Heart right ventricle (tissue), 16 donors: ENCODE measurements at regions not wholly inside any gene's neighbourhood (a gene's known extent, or its start where the extent isn't known, plus 50 kb on each side); places are given as distances from the start of the nearest gene placed in this dataset.

Experiments
- ATAC-seq, 8 donors: fragments of 200-7000 bp; cut with Tn5 transposase; one replicate each; pipeline ENCODE4 v1.9.1; 2020; ENCODE audit warnings: mild to moderate bottlenecking in 8 of 8, moderate library complexity in 8 of 8, moderate number of reproducible peaks in 1 of 8
- DNase-seq, 2 donors: peaks; one replicate each; pipeline ENCODE4 v3.0.0-alpha.2; 2020
- H3K27ac ChIP-seq, 10 donors: fragments of 200-600 bp; sonication (generic) in 2 of 10; one replicate each; pipeline versions ENCODE4 v1.5.0 to v1.8.0; 2020 to 2022; ENCODE audit warnings: mild to moderate bottlenecking in 3 of 10
- H3K27me3 ChIP-seq, 7 donors: fragments of 200-600 bp; one replicate each; pipeline ENCODE4 v1.8.0; 2021 to 2022; ENCODE audit warnings: mild to moderate bottlenecking in 2 of 7
- H3K36me3 ChIP-seq, 9 donors: fragments of 200-600 bp; sonication (generic) in 1 of 9; one replicate each; pipeline versions ENCODE4 v1.5.0 to v1.8.0; 2020 to 2022; ENCODE audit warnings: mild to moderate bottlenecking in 2 of 9
- H3K4me1 ChIP-seq, 9 donors: fragments of 200-600 bp; sonication (generic) in 1 of 9; one replicate each; pipeline versions ENCODE4 v1.5.0 to v1.8.0; 2020 to 2022; ENCODE audit warnings: mild to moderate bottlenecking in 4 of 9
- H3K4me3 ChIP-seq, 10 donors: fragments of 200-600 bp; sonication (generic) in 2 of 10; one replicate each; pipeline versions ENCODE4 v1.5.0 to v1.8.0; 2020 to 2022; ENCODE audit warnings: mild to moderate bottlenecking in 7 of 10, moderate library complexity in 2 of 10
- H3K9me3 ChIP-seq, 11 donors: fragments of 200-600 bp in 10 of 11; sonication (generic) in 2 of 11; one replicate each; pipeline versions ENCODE4 v1.5.0 to v1.8.0; 2013 to 2022; ENCODE audit warnings: mild to moderate bottlenecking in 2 of 11, control low read depth in 1 of 11, moderate library complexity in 1 of 11
- WGBS, 2 donors: extraction: QIAGEN DNeasy Blood & Tissue Kit; methylation state at CpG; one replicate each; pipeline ENCODE4 v1.1.7; 2013; ENCODE audit warnings: inconsistent platforms in 1 of 2; 5-methylcytosine and 5-hydroxymethylcytosine counted together
- intact Hi-C, 10 donors: fragments of 100-400 bp; cut with DNase I; formaldehyde crosslinking; loops; one replicate each; pipeline versions ENCODE4 v1.11.1 to v1.14.2; 2022
- TF ChIP-seq, protein P1 (sequence below), 9 donors: fragments of 200-600 bp; sonication (generic) in 2 of 9; IDR thresholded peaks; one replicate each; pipeline versions ENCODE4 v1.5.0 to v1.8.0; 2021 to 2022; ENCODE audit warnings: antibody characterized with exemption in 9 of 9, mild to moderate bottlenecking in 5 of 9, moderate library complexity in 1 of 9
- donor health status: Arrhythmogenic right ventricular cardiomyopathy.
- donor health status: ischemic (EF 13 %, LVEDD 7.1; RV severe dilation, severe dysfunction).
- donor health status: healthy with polysubstance abuse.
- donor health status: DM: no; HTN: yes; CAD: no.
- donor health status: DM: no; HTN: no; CAD: no.
- donor health status: ischemic (EF 25% LVEDD 6.9; RV normal size, moderate dysfunction).
- donor health status: ischemic (EF 25% LVEDD 5.7; RV mildly dilated, moderate dysfunction).
- donor health status: healthy.
- donor health status: DM: yes; HTN: yes; CAD: no.
- donor health status: Ischemic cardiomyopathy.
- donor health status: ischemic (EF 35%, LVEDD 5.7; RV mildly dilated, moderate dysfunction).
- donor health status: nonischemic (EF 11% LVEDD 7.7; RV severe dilation, severe dysfunction).
- donor health status: DM: yes; HTN: yes; CAD: no.
- donor health status: PGD.
- donor health status: ischemic (EF 29% LVEDD 5.4; RV normal size, mild dysfunction).
- donor health status: nonischemic (EF 23%, LVEDD 6.1; RV moderate dilation, normal function).

DNA sequence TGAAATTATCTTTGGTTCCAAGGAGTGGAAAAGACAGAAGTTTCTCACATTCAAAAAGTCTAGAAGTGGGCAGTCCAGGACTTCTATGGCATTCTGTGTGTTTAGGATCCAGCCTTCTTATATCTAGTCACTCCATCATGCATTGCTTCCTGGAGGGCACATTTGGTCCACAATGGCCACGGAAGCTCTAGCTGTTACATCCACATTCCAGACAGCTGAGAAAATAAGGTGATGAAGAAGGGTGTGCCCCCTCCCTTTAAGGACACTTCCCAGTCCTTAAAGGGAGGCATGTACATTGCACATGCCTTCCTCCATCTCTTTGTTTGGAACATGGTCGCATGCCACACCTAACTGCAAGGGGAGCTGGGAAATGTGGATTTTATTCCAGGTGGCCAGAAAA, 59.9 kb upstream of the BZW1 start:
- no peaks in the 10 kb centered on the region for H3K27me3 ChIP-seq
- ATAC-seq: no peak
- intact Hi-C loops: no loop called here
- no peak overlapping the region for H3K4me3 ChIP-seq
- TF ChIP-seq, protein P1, sequence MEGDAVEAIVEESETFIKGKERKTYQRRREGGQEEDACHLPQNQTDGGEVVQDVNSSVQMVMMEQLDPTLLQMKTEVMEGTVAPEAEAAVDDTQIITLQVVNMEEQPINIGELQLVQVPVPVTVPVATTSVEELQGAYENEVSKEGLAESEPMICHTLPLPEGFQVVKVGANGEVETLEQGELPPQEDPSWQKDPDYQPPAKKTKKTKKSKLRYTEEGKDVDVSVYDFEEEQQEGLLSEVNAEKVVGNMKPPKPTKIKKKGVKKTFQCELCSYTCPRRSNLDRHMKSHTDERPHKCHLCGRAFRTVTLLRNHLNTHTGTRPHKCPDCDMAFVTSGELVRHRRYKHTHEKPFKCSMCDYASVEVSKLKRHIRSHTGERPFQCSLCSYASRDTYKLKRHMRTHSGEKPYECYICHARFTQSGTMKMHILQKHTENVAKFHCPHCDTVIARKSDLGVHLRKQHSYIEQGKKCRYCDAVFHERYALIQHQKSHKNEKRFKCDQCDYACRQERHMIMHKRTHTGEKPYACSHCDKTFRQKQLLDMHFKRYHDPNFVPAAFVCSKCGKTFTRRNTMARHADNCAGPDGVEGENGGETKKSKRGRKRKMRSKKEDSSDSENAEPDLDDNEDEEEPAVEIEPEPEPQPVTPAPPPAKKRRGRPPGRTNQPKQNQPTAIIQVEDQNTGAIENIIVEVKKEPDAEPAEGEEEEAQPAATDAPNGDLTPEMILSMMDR (IDR thresholded peaks at IDR 0.05): no peak
- no peak for DNase-seq
- H3K27ac ChIP-seq: no peak overlapping the region
- H3K9me3 ChIP-seq: no peaks in the 10 kb centered on the region
- 48 to 57% methylated on average over 2 of the region's 2 CpGs for WGBS, 2 donors
- peaks cover 0 to 5% (median 0%) of the 10 kb centered on the region in 9 donors for H3K4me1 ChIP-seq
- H3K36me3 ChIP-seq: no peaks in the 10 kb centered on the region

DNA sequence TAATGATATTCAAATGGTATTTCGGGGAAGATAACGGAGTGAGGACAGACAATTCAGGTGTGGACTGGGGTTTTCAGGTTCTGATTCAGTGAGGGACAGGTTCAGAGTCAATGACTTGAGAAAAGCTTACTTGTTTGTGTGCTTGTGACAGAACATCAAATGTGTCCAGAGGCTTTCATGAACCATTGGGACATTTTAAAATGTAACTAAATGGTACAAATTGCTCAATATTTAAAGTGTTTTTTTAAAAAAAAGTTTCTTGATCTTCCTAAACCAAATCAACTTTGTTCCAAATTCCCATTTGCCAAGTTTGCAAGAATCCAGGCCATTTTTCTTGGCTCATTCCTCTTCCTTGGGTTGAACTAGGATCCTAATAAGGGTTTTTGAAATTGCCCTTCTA, 59.4 kb upstream of the BZW1 start:
- TF ChIP-seq, protein P1 (IDR thresholded peaks at IDR 0.05): no peak
- Histone ChIP-seq H3K27me3 (no peaks in the 10 kb centered on the region), H3K4me1 (peaks cover 0 to 5% (median 0%) of the 10 kb centered on the region in 9 donors), H3K4me3 (no peak overlapping the region), H3K36me3 (no peaks in the 10 kb centered on the region), H3K9me3 (no peaks in the 10 kb centered on the region), H3K27ac (no peak overlapping the region)
- intact Hi-C loops: no loop called here
- no peak for DNase-seq
- 86 to 97% methylated on average over 2 of the region's 2 CpGs for WGBS, 2 donors
- no peak for ATAC-seq

DNA sequence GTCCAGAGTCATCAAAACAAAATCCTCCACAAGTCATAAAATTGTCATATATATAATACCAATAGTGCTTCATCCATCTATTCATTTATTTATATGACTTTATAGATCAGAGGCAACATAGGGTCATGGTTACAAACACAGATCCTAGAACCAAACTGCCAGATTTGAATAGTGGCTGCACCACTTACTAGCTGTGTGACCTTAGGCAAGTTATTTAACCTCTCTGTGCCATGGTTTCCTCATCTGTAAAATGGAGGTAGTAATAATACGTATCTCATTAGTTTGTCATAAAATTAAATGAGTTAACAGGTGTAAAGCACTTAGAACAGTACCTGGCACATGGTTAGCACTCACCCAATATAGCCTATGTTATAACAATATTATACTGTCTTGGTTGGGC, 58.9 kb upstream of the BZW1 start:
- Histone ChIP-seq H3K36me3 (no peaks in the 10 kb centered on the region), H3K27me3 (no peaks in the 10 kb centered on the region), H3K4me1 (peaks cover 0 to 5% (median 0%) of the 10 kb centered on the region in 9 donors), H3K4me3 (no peak overlapping the region), H3K9me3 (no peaks in the 10 kb centered on the region), H3K27ac (no peak overlapping the region)
- TF ChIP-seq, protein P1 (IDR thresholded peaks at IDR 0.05): no peak
- DNase-seq (no peak), ATAC-seq (no peak)
- 81 to 85% methylated on average over 1 of the region's 1 CpG for WGBS, 2 donors
- intact Hi-C loops: no loop called here

DNA sequence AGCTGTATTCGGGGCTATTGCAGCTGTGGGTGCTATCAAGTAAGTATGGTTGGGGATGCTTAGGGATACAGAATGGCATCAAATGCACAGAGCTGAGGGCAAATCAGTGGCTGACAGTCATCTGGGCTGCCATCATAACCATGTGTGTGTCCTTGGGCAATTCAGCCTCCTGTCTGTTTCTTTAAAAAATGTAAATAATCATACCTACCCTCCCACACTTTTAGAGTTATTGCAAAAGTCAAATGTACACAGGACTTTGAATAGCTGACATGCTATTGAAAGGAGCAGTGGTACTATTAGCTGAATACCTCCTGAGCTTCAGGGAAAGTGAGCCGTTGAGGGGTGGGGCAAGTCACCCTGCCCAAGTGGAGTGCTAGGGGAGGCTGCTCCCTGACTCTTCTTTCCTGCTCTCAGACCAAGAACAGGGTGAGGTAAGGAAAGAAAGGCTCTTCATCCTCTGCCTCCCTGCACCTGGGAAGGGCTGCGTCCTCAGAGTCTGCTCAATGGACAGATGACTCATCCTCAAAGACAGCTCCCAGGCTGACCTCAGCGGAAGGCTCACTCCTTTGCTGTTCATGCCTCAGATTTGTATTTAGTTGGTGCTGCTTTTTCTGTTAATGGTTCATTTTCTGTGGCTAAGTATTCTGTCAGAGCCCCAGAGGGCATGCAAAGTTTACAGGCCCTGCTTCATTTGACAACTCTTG, 54.9 kb upstream of the BZW1 start:
- TF ChIP-seq, protein P1 (IDR thresholded peaks at IDR 0.05): no peak
- ATAC-seq (peak in 3 of 8 donors; percentile 29 to 60 (median 52)), DNase-seq (no peak)
- Histone ChIP-seq H3K4me1 (peaks cover 0 to 5% (median 0%) of the 10 kb centered on the region in 9 donors), H3K27me3 (no peaks in the 10 kb centered on the region), H3K36me3 (no peaks in the 10 kb centered on the region), H3K9me3 (no peaks in the 10 kb centered on the region), H3K4me3 (no peak overlapping the region), H3K27ac (no peak overlapping the region)
- intact Hi-C loops: no loop called here
- 52 to 59% methylated on average over 4 of the region's 4 CpGs for WGBS, 2 donors
